Stimulated activated CD4-positive, alpha-beta T cell treated with anti-CD3 and anti-CD28 coated beads, Interleukin-15, amount 100 ng/mL, for 1 hour (primary cell): ENCODE measurements at regions not wholly inside any gene's neighbourhood (a gene's known extent, or its start where the extent isn't known, plus 50 kb on each side); places are given as distances from the start of the nearest gene placed in this dataset.
"Not testable (repeated sequence)": the region's sequence is repeated elsewhere in the genome, so short reads cannot be mapped to it uniquely, and the experiment has no call there.

ENCODE experiments used
- DNase-seq, 2 donors: peaks; one replicate each; pipeline ENCODE4 v3.0.0-alpha.2; 2020; ENCODE audit warnings: low read depth in 1 of 2, low spot score in 1 of 2

DNA sequence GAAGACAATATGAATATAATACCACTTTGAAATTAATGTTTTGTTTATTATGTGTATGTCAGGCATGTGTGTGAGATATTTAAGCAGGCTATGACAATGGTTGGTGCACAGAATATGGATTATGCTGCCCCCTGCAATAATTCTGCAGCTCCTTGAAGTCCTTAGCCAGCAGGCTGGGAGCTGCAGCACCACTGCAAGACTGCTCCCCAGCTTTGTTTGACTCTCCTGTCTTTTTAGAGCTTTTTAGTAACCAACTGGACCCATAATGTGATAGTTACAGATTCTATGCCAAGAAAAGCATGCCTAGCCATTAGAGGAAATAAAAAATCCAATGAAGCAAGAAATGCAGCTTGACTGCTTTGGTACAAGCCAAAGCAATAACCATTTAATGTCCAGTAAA, 535.1 kb downstream of the TMEM135 start:
- no peak for DNase-seq

- no peak for DNase-seq
These were observed 522.6 kb downstream of the TMEM135 start for GRCh38 chr11:87560352-87560751.

DNA sequence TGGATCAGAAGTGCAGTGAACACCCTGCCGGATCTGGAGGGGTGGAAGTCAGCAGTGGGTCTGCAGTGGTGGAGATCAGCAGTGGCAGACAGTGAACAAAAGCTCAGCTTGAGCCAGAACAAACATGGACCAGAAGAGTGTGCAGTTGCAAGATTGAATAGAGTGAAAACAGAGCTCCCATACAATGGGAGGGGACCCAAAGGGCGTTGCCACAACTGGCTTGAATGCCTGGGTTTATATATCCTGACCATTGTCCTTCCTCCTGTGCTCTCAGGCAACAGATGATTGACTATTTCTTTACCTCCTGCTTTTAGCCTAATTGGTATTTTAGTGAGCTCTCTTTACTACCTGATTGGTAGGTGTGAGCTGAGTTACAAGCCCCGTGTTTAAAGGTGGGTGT, 522.1 kb downstream of the TMEM135 start:
- DNase-seq = not testable (repeated sequence)

GRCh38 chr11:87555101-87555500, 517.4 kb downstream of the TMEM135 start:
- no peak for DNase-seq

- DNase-seq = no peak
These were observed 511.1 kb downstream of the TMEM135 start for GRCh38 chr11:87548797-87549196.

DNA sequence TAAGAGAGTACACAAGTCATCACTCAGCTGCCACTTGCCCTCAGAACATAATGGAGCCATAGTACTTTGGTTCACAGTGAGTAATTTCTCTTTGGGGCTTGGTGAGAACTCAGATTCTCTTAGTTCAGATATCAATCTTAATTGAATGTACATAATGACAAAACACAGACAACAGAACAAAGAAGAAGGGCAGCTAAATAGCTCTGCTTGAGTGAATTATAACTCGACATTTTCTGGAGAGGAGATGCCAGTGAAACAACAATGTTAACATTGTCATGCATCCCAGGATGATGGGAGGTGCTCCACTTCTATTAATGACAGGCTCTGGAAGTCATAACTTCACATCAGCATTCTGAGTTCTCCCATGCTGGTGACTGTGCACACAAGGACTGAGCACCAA, 508.1 kb downstream of the TMEM135 start:
- no peak for DNase-seq

- DNase-seq = no peak
These were observed 501.9 kb downstream of the TMEM135 start for GRCh38 chr11:87539596-87539995.

DNA sequence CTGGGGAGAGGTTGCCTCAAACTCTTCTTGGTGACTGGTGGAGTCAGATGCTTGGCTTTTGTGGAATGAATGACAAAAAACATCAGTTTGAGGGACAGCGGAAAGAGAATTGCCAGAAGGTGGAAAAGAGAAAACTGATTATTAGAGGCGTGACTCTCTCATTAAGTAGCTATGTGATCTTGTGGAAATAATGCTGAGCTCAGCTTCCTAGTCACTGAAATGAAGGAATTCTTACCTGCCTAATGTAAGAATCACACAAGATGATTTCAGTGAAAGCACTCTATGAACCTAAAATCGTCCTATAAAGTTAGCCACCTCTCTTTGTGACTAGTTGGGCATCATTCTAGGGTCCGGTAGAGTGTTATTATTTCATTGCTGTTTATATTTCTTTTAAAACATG, 498.8 kb downstream of the TMEM135 start:
- no peak for DNase-seq

DNA sequence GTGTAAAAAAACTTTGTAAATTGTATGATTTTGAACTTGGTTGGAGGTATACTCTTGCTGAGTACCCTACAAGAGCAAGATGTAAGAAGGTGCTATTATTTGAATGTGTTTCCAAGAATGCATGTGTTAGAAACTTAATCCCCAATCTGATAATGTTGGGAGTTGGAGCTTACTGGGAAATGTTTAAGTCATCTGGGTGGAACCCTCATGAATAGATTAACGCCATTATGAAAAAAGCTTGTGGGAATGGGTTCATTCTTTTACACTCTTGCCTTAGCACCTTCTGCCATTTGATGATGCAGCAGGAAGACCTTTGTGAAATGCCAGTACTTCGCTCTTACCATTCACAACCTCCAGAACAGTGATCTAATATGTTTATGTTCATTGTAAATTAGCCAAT, 498.3 kb downstream of the TMEM135 start:
- DNase-seq = no peak

DNA sequence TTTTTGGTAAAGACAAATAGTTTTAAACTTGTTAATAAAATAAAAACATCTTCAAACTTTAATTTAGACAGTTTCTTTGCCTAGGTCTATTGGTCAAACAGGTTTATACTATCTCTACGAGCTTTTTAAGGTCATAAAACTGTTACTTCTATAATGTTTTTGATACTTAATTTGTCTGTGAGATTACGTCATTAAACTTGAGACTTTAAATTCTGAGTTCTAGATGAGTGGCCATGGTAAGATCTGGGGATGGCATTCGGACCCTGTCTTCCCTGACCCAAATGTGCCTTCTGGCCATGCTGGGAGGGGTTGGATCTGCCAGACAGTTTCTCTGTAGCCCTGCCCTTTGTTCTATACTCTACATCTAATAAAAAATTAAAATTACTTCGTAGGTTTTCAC, 497.8 kb downstream of the TMEM135 start:
- no peak for DNase-seq

GRCh38 chr11:87531835-87532234, 494.1 kb downstream of the TMEM135 start:
- not testable (repeated sequence) for DNase-seq

- DNase-seq = no peak
These were observed 491.8 kb downstream of the TMEM135 start for GRCh38 chr11:87529486-87529885.

- no peak for DNase-seq
These were observed 491.0 kb downstream of the TMEM135 start for GRCh38 chr11:87528752-87529151.

DNA sequence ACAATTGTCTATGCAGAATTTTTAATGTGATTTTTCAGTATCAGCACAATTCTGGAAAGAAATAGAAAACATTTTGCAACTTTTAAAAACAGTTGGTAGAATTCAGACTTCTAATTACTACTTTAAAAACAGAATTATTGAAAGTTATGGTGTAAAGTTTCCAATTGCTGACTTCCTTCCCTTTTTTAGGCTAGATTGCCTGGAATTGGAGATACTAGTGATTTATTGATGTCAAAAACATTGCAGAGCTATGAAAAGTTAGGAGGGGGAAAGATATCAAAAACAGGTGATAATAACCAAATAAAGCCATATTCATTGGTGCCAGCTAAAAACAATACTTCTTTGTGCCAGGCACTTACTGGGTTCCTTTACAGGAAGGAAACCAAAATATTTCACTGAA, 485.5 kb downstream of the TMEM135 start:
- DNase-seq = no peak

- no peak for DNase-seq
These were observed 480.5 kb downstream of the TMEM135 start for GRCh38 chr11:87518266-87518665.

- DNase-seq = no peak
These were observed 479.6 kb downstream of the TMEM135 start for GRCh38 chr11:87517351-87517750.

- not testable (repeated sequence) for DNase-seq
These were observed 470.0 kb downstream of the TMEM135 start for GRCh38 chr11:87507722-87508121.

DNA sequence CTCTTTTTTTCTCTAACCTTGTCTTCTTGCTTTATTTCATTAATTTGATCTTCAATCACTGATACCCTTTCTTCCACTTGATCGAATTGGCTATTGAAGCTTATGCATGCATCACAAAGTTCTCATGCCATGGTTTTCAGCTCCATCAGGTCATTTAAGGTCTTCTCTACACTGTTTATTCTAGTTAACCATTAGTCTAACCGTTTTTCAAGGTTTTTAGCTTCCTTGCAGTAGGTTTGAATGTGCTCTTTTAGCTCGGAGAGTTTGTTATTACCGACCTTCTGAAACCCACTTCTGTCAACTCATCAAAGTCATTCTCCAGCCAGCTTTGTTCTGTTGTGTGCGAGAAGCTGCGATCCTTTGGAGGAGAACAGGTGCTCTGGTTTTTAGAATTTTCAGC, 469.2 kb downstream of the TMEM135 start:
- not testable (repeated sequence) for DNase-seq

GRCh38 chr11:87501388-87501787, 463.7 kb downstream of the TMEM135 start:
- DNase-seq = no peak

DNA sequence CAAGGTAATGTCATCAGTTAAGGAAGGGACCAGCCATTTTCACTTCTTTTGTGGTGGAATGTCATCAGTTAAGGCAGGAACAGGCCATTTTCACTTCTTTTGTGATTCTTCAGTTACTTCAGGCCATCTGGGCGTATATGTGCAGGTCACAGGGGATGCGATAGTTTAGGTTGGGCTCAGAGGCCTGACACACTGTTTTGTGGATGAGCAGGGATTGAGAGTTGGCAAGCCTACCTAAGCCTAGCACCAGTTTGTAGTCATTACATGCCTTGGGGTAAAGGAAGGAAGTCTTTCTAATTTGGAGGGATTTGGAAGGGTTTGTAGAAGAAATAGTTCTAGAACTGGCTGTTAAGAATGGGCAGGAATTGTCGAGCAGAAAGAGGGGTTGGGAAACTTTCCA, 457.2 kb downstream of the TMEM135 start:
- not testable (repeated sequence) for DNase-seq

DNA sequence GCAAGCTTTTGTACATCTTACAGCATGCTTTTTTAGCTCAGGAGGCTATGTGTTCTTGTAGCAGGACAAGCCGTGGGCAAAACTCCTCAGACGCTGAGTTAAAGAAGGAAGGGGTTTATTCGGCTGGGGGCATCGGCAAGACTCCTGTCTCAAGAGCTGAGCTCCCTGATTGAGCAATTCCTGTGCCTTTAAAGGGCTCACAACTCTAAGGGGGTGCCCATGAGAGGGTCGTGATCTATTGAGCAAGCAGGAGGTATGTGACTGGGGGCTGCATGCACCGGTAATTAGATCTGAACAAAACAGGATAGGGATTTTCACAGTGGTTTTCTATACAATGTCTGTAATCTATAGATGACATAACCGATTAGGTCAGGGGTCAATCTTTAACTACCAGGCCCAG, 456.3 kb downstream of the TMEM135 start:
- not testable (repeated sequence) for DNase-seq

DNA sequence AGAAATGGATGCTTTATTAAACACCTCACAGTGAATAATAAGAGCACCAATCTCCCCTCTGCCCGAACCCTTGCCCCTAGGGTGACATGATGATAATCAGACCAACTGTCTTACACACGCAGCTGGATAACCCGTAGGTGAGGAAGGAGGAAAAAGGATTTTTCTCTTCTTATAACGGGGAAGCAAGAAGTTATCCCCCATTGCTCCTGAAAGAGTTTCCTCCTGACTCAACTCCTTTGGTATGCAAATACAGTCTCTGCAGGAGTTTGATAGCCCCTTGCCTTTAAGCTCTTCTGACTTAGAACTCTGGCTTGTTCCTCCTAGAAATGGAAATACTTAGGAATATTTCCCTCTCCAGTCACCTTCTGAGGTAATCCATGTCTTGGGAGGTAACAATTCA, 455.8 kb downstream of the TMEM135 start:
- no peak for DNase-seq

DNA sequence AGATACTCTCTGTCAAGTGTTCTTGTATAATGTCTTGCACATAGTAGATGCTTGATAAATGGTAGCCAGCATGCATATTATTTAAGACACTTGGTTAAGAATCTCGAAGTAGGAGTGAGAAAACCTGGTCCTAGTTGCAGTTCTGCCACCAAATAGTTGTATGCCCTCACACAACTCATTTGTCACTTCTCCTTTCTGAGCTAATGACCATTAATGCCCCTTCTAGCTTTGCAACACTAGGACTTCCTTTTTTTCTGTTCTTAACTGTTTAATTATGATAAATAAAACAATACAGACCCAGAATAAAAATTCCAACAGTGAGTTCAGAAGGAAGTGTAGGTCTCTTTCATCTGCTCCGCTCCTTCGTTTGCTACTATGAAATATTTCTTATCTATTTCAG, 453.6 kb downstream of the TMEM135 start:
- no peak for DNase-seq

- no peak for DNase-seq
These were observed 452.9 kb downstream of the TMEM135 start for GRCh38 chr11:87490671-87491070.
